Choroid plexus epithelial cell (primary cell): ENCODE measurements at regions not wholly inside any gene's neighbourhood (a gene's known extent, or its start where the extent isn't known, plus 50 kb on each side); places are given as distances from the start of the nearest gene placed in this dataset.

ENCODE experiments used
- DNase-seq: peaks from one replicate; pipeline ENCODE4 v3.0.0-alpha.2; 2010; ENCODE audit warnings: low read depth
- H3K4me3 ChIP-seq: 2 replicates; pipeline ENCODE4 v1.5.1; 2011; ENCODE audit warnings: low read depth, mild to moderate bottlenecking, control low read depth, low read length, moderate library complexity
- CTCF ChIP-seq: conservative IDR thresholded peaks from 2 replicates; pipeline ENCODE4 v1.5.1; 2011; ENCODE audit warnings: low read depth, mild to moderate bottlenecking, control low read depth, inconsistent platforms, low read length, moderate library complexity

DNA sequence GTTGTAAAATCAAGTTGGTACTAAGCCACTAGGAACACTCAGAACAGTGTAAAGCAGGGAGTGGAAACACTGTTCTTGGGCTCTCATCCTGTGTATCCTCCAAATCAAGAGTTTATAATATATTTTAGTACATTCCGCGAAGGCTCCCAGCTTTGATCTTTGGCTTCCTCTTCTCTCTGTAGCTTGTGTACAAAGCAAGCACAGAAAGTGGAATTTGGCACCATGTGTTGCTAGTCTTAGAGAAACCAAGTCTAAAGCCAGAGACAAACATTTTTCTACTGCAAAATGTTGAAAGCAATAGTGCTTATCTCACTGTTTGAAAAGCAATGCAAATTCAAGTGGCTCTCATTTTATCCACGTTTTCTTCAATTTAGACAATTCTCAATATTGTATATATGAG, 1893.3 kb upstream of the WWC1 start:
- no peak for DNase-seq
- TF ChIP-seq CTCF = no peak
- no peak overlapping the region for H3K4me3 ChIP-seq

DNA sequence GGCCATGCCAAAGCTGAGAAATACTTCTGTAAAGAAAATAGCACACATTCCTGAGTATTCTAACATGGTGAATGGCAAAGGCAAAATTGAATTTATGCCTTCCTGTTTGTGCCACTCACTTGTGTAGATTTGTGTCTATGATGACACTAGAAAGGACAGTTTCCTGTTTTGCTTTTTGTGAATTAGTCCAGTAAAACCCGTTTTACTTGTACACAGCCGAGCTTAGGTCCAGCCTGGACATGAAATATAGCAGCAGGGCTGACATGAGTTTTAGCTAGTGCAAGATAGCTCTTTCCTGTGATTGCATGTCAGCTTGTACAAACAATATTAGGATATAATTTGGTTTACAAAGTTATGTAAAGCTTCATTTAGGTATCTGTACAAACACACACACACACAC, 1891.7 kb upstream of the WWC1 start:
- no peak overlapping the region for H3K4me3 ChIP-seq
- no peak for DNase-seq
- no peak for TF ChIP-seq CTCF

GRCh38 chr5:166401391-166401790, 1890.1 kb upstream of the WWC1 start:
- no peak for TF ChIP-seq CTCF
- H3K4me3 ChIP-seq = no peak overlapping the region
- DNase-seq = no peak

DNA sequence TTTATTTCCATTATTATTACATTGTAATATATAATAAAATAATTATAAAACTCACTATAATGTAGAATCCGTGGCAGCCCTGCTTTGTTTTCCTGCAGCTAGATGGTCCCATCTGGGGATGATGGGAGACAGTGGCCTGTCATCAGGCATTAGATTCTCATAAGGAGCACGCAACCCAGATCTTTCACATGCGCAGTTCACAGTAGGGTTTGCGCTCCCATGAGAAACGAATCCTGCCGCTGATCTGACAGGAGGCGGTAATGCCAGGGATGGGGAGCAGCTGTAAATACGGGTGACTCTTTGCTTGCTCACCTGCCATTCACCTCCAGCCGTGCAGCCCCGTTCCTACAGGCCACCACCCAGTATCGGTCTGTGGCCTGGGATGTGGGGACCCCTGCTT, 1879.3 kb upstream of the WWC1 start:
- H3K4me3 ChIP-seq = no peak overlapping the region
- no peak for DNase-seq
- TF ChIP-seq CTCF = no peak

DNA sequence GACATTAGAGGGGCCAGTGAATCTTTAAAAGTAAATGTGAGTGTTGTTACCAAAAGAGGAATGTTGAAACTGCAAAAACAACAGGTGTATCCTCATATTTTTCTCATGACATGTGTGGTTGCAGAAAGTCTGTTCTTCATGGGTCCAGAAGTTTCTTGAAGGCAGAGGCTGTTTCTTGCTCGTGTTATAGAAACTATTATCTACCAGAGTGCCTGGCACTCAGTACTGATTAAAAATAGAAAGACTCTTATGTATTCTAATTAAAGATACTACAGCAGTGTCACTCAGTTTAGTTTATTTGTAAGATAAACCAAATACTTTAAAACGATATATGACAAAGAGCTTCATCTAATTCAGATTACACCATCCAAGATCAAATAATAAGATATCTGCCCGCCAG, 1864.2 kb upstream of the WWC1 start:
- TF ChIP-seq CTCF = no peak
- no peak for DNase-seq
- no peak overlapping the region for H3K4me3 ChIP-seq

GRCh38 chr5:166428264-166428803, 1863.1 kb upstream of the WWC1 start:
- no peak for DNase-seq
- H3K4me3 ChIP-seq = no peak overlapping the region
- TF ChIP-seq CTCF = no peak

GRCh38 chr5:166430491-166431319, 1860.7 kb upstream of the WWC1 start:
- DNase-seq = no peak
- no peak for TF ChIP-seq CTCF
- H3K4me3 ChIP-seq = no peak overlapping the region
